H1 (cell line): ENCODE measurements at regions not wholly inside any gene's neighbourhood (a gene's known extent, or its start where the extent isn't known, plus 50 kb on each side); places are given as distances from the start of the nearest gene placed in this dataset.

Source experiments
- PHF8 ChIP-seq: fragments of 200-600 bp; sonication (generic); conservative IDR thresholded peaks from 2 replicates; pipeline ENCODE4 v1.7.1; 2012; ENCODE audit warnings: low read depth, mild to moderate bottlenecking, inconsistent platforms, low read length, moderate library complexity
- USF2 ChIP-seq: IDR thresholded peaks from 2 replicates; pipeline ENCODE4 v1.6.1; 2011; ENCODE audit warnings: low read length, improper control_type of control experiment

- TF ChIP-seq USF2, result no peak
- TF ChIP-seq PHF8, result no peak
Measured at GRCh38 chr1:187411118-187411517, 582.4 kb downstream of the PLA2G4A start.
